KMS-11 (cell line): ENCODE measurements at regions not wholly inside any gene's neighbourhood (a gene's known extent, or its start where the extent isn't known, plus 50 kb on each side); places are given as distances from the start of the nearest gene placed in this dataset.

Source experiments
- H2AFZ ChIP-seq: fragments of 200-600 bp; sonication (generic); 2 replicates; pipeline ENCODE4 v1.6.1; 2016; ENCODE audit warnings: antibody characterized with exemption, mixed run types, low read depth
- H3K27ac ChIP-seq: fragments of 200-600 bp; sonication (generic); 2 replicates; pipeline ENCODE4 v1.6.1; 2016; ENCODE audit warnings: mild to moderate bottlenecking, mixed run types
- H3K27me3 ChIP-seq: fragments of 200-600 bp; sonication (generic); 2 replicates; pipeline ENCODE4 v1.6.1; 2017; ENCODE audit warnings: mild to moderate bottlenecking, low read depth, mixed run types, moderate library complexity; ENCODE audit not compliant: insufficient read depth
- H3K36me3 ChIP-seq: fragments of 200-600 bp; sonication (generic); 2 replicates; pipeline ENCODE4 v1.6.1; 2017; ENCODE audit warnings: mild to moderate bottlenecking, mixed run types; ENCODE audit not compliant: insufficient read depth
- H3K4me1 ChIP-seq: fragments of 200-600 bp; sonication (generic); 2 replicates; pipeline ENCODE4 v1.6.1; 2016; ENCODE audit warnings: mild to moderate bottlenecking, low read depth, mixed run types; ENCODE audit not compliant: poor library complexity, severe bottlenecking
- H3K4me2 ChIP-seq: fragments of 200-600 bp; sonication (generic); 2 replicates; pipeline ENCODE4 v1.7.0; 2016; ENCODE audit warnings: mild to moderate bottlenecking, mixed run types
- H3K4me3 ChIP-seq: fragments of 200-600 bp; sonication (generic); IDR thresholded peaks from 2 replicates; pipeline ENCODE4 v1.6.1; 2017; ENCODE audit warnings: low read depth, low read length, mixed read lengths; ENCODE audit not compliant: insufficient read depth
- H3K79me2 ChIP-seq: fragments of 200-600 bp; sonication (generic); 2 replicates; pipeline ENCODE4 v1.6.1; 2016; ENCODE audit warnings: low read depth, mixed run types; ENCODE audit not compliant: insufficient read depth
- H3K9ac ChIP-seq: fragments of 200-600 bp; sonication (generic); 2 replicates; pipeline ENCODE4 v1.6.1; 2016; ENCODE audit warnings: mild to moderate bottlenecking, mixed run types
- H4K20me1 ChIP-seq: fragments of 200-600 bp; sonication (generic); 2 replicates; pipeline ENCODE4 v1.6.1; 2016; ENCODE audit warnings: mild to moderate bottlenecking, mixed run types; ENCODE audit not compliant: insufficient read depth
- TF ChIP-seq, protein P1 (sequence below): fragments of 200-600 bp; sonication (generic); conservative IDR thresholded peaks from 2 replicates; pipeline ENCODE4 v1.6.1; 2017; ENCODE audit warnings: low read depth, mild to moderate bottlenecking, antibody characterized with exemption, low read length, moderate library complexity, mixed read lengths

DNA sequence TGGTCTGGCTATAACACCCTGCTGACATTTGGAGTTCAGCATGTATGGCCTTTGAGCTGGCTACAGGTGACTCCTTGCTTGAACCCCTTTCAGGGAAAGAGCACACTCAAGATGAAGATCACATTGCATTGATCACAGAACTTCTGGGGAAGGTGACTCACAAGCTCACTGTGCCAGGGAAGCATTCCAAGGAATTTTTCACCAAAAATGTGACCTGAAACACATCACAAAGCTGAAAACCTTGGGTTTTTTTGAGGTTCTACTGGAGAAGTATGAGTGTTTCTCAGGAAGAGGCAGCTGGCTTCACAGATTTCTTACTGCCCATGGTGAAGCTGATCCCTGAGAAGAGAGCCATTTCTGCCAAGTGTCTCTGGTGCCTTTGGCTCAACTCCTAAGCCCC, 879.0 kb downstream of the CBLN2 start:
- no peaks in the 10 kb centered on the region for H3K36me3 ChIP-seq
- H3K4me2 ChIP-seq = no peak overlapping the region
- H4K20me1 ChIP-seq = no peaks in the 10 kb centered on the region
- no peak overlapping the region for H2AFZ ChIP-seq
- H3K27me3 ChIP-seq = no peaks in the 10 kb centered on the region
- H3K4me1 ChIP-seq = no peaks in the 10 kb centered on the region
- TF ChIP-seq, protein P1, sequence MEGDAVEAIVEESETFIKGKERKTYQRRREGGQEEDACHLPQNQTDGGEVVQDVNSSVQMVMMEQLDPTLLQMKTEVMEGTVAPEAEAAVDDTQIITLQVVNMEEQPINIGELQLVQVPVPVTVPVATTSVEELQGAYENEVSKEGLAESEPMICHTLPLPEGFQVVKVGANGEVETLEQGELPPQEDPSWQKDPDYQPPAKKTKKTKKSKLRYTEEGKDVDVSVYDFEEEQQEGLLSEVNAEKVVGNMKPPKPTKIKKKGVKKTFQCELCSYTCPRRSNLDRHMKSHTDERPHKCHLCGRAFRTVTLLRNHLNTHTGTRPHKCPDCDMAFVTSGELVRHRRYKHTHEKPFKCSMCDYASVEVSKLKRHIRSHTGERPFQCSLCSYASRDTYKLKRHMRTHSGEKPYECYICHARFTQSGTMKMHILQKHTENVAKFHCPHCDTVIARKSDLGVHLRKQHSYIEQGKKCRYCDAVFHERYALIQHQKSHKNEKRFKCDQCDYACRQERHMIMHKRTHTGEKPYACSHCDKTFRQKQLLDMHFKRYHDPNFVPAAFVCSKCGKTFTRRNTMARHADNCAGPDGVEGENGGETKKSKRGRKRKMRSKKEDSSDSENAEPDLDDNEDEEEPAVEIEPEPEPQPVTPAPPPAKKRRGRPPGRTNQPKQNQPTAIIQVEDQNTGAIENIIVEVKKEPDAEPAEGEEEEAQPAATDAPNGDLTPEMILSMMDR = no peak
- no peak overlapping the region for H3K9ac ChIP-seq
- no peak overlapping the region for H3K27ac ChIP-seq
- H3K79me2 ChIP-seq = no peaks in the 10 kb centered on the region
- no peak overlapping the region for H3K4me3 ChIP-seq

DNA sequence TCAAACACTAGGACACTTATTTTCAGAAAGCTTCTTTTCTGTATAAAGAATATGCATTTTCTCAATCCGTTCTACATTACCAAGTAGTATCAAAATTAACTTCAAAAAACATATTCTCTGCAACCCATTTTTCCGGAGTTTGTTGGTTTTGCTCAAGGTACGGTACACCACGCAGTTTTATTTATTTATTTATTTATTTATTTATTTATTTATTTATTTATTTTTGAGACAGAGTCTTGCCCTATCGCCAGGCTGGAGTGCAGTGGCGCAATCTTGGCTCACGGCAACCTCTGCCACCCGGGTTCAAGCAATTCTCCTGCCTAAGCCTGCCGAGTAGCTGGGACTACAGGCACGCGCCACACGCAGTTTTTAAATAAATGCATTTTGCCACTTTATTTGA, 900.3 kb downstream of the CBLN2 start:
- no peaks in the 10 kb centered on the region for H3K79me2 ChIP-seq
- no peak overlapping the region for H3K27ac ChIP-seq
- H3K9ac ChIP-seq = no peak overlapping the region
- H3K36me3 ChIP-seq = no peaks in the 10 kb centered on the region
- no peak overlapping the region for H3K4me3 ChIP-seq
- H2AFZ ChIP-seq = no peak overlapping the region
- no peaks in the 10 kb centered on the region for H3K27me3 ChIP-seq
- H3K4me2 ChIP-seq = no peak overlapping the region
- H3K4me1 ChIP-seq = no peaks in the 10 kb centered on the region
- TF ChIP-seq, protein P1 = no peak
- no peaks in the 10 kb centered on the region for H4K20me1 ChIP-seq

DNA sequence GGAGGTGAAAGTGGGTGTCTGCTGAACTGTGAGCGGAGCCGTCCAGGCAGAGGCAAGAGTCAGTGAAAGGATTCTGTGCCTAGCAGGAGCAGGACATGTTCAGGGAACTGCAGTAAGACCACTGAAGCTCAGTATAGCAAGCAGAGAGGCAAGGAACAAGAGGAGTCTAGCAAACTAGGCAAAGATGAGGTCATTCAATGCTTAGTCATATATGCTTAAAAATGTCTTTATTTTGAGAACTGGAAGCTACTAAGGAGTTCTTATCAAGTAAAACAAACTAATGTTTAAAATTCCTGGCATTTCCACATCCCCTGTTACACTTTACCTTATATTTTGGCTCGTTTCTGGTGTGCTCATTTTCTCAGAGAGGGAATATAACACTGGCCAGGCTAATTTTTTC, 913.4 kb downstream of the CBLN2 start:
- Histone ChIP-seq H3K36me3 (no peaks in the 10 kb centered on the region), H3K4me1 (no peaks in the 10 kb centered on the region), H3K4me3 (no peak overlapping the region), H4K20me1 (no peaks in the 10 kb centered on the region), H2AFZ (no peak overlapping the region), H3K79me2 (no peaks in the 10 kb centered on the region), H3K27me3 (no peaks in the 10 kb centered on the region), H3K9ac (no peak overlapping the region), H3K4me2 (no peak overlapping the region), H3K27ac (no peak overlapping the region)
- TF ChIP-seq, protein P1 = no peak

DNA sequence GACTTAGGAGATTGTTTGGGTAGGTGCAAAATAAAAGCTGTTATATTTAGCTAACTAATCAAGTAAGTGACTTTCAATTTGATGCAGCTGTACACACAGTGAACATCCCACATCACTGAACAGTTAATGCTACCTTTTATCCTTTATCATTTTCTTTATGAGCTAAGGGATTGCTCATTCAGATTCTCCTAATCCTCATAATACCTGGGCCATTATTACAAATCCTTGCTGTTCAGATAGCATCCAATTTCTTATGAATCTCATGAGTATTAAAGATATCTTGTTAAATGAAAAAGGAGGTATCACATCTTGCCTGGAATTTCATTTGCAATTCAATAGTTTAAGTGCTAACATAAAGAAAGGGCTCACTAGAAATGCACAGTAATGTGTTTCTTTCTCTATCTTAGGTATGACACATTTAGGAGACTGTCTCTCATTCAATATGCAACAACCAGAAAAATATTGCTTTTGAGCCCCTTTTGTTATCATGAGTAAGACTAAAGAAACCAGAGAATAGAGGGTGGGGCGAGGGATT, 918.5 kb downstream of the CBLN2 start:
- Histone ChIP-seq H2AFZ (no peak overlapping the region), H3K4me2 (no peak overlapping the region), H3K36me3 (no peaks in the 10 kb centered on the region), H3K79me2 (no peaks in the 10 kb centered on the region), H3K4me3 (no peak overlapping the region), H3K27ac (no peak overlapping the region), H3K9ac (no peak overlapping the region), H3K4me1 (no peaks in the 10 kb centered on the region), H3K27me3 (no peaks in the 10 kb centered on the region), H4K20me1 (no peaks in the 10 kb centered on the region)
- TF ChIP-seq, protein P1 = no peak

DNA sequence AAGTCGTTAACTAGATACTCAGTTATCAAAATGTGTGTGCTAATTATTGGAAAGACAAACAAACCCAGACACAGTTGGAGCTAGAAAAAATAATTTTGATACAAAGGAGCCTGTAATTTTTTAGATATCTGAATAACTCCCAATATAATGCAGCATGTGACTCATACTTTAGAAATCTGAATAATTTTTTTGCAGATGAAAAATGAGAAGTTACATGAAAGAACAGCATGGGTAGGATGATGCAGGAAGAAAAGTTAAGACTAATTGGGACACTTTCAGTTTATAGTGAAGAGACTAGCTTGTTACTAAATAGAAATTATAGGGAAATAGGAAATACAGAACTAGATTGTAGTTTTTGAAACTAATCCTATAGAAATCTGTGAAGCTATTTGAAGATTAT, 945.8 kb downstream of the CBLN2 start:
- Histone ChIP-seq H4K20me1 (no peaks in the 10 kb centered on the region), H3K4me1 (no peaks in the 10 kb centered on the region), H3K4me2 (no peak overlapping the region), H3K36me3 (no peaks in the 10 kb centered on the region), H3K79me2 (no peaks in the 10 kb centered on the region), H3K27ac (no peak overlapping the region), H3K9ac (no peak overlapping the region), H3K27me3 (no peaks in the 10 kb centered on the region), H2AFZ (no peak overlapping the region), H3K4me3 (no peak overlapping the region)
- TF ChIP-seq, protein P1 = no peak
